Activated CD4-positive, alpha-beta T cell treated with anti-CD3 and anti-CD28 coated beads for 48 hours (primary cell): ENCODE measurements at regions not wholly inside any gene's neighbourhood (a gene's known extent, or its start where the extent isn't known, plus 50 kb on each side); places are given as distances from the start of the nearest gene placed in this dataset.

ENCODE experiments used
- DNase-seq: peaks from one replicate; pipeline ENCODE4 v3.0.0-alpha.2; 2020

GRCh38 chr4:11042760-11043159, 358.2 kb upstream of the CLNK start:
- DNase-seq, result no peak

GRCh38 chr4:11039634-11040131, 355.1 kb upstream of the CLNK start:
- no peak for DNase-seq

GRCh38 chr4:11038926-11039325, 354.4 kb upstream of the CLNK start:
- no peak for DNase-seq

- no peak for DNase-seq
These were observed 353.1 kb upstream of the CLNK start for GRCh38 chr4:11037637-11038036.

- DNase-seq, result no peak
These were observed 343.8 kb upstream of the CLNK start for GRCh38 chr4:11028334-11028733.

- DNase-seq, result no peak
These were observed 336.8 kb upstream of the CLNK start for GRCh38 chr4:11021333-11021732.

- no peak for DNase-seq
These were observed 335.1 kb upstream of the CLNK start for GRCh38 chr4:11019451-11020240.

GRCh38 chr4:11014199-11014598, 329.6 kb upstream of the CLNK start:
- DNase-seq, result no peak

- DNase-seq, result no peak
These were observed 328.6 kb upstream of the CLNK start for GRCh38 chr4:11013094-11013664.

- DNase-seq, result no peak
These were observed 326.7 kb upstream of the CLNK start for GRCh38 chr4:11011249-11011648.

- DNase-seq, result no peak
These were observed 326.1 kb upstream of the CLNK start for GRCh38 chr4:11010624-11011023.

GRCh38 chr4:11009281-11009680, 324.7 kb upstream of the CLNK start:
- no peak for DNase-seq

- no peak for DNase-seq
These were observed 320.7 kb upstream of the CLNK start for GRCh38 chr4:11005300-11005699.

- no peak for DNase-seq
These were observed 320.2 kb upstream of the CLNK start for GRCh38 chr4:11004818-11005217.

- no peak for DNase-seq
These were observed 318.4 kb upstream of the CLNK start for GRCh38 chr4:11002961-11003360.

GRCh38 chr4:10998846-10999245, 314.3 kb upstream of the CLNK start:
- no peak for DNase-seq

- DNase-seq, result no peak
These were observed 300.2 kb upstream of the CLNK start for GRCh38 chr4:10984815-10985214.

- DNase-seq, result no peak
These were observed 299.5 kb upstream of the CLNK start for GRCh38 chr4:10983885-10984640.

GRCh38 chr4:10983268-10983667, 298.7 kb upstream of the CLNK start:
- no peak for DNase-seq

GRCh38 chr4:10982305-10982704, 297.7 kb upstream of the CLNK start:
- DNase-seq, result no peak

- no peak for DNase-seq
These were observed 297.0 kb upstream of the CLNK start for GRCh38 chr4:10981576-10981975.

- DNase-seq, result no peak
These were observed 296.5 kb upstream of the CLNK start for GRCh38 chr4:10981096-10981495.

GRCh38 chr4:10979032-10979431, 294.5 kb upstream of the CLNK start:
- no peak for DNase-seq

GRCh38 chr4:10977534-10977933, 293.0 kb upstream of the CLNK start:
- no peak for DNase-seq
